Naive B cell (primary cell): ENCODE measurements at regions not wholly inside any gene's neighbourhood (a gene's known extent, or its start where the extent isn't known, plus 50 kb on each side); places are given as distances from the start of the nearest gene placed in this dataset.
A peak's percentile ranks its signal among the peaks of the same experiment; 100 is the strongest.

Experiments
- ATAC-seq, 2 donors: fragments of 150-1000 bp; cut with Tn5 transposase; 2 replicates each; pipeline ENCODE4 v1.10.0; 2021; ENCODE audit warnings: low read depth in 2 of 2, mild to moderate bottlenecking in 2 of 2, moderate library complexity in 2 of 2
- DNase-seq: peaks from one replicate; pipeline ENCODE4 v3.0.0; 2022
- H3K27ac Mint-ChIP-seq, 6 donors: one replicate each; pipeline ENCODE4 v1.8.0; 2020 to 2022; ENCODE audit warnings: mild to moderate bottlenecking in 6 of 6, mixed read lengths in 6 of 6, moderate library complexity in 5 of 6, inconsistent platforms in 2 of 6
- H3K27me3 Mint-ChIP-seq, 3 donors: one replicate each; pipeline ENCODE4 v1.8.0; 2021 to 2022; ENCODE audit warnings: mixed read lengths in 3 of 3, mild to moderate bottlenecking in 1 of 3
- H3K36me3 Mint-ChIP-seq, 2 donors: one replicate each; pipeline ENCODE4 v1.8.0; 2020 to 2022; ENCODE audit warnings: mixed read lengths in 2 of 2, inconsistent platforms in 1 of 2, mild to moderate bottlenecking in 1 of 2
- H3K4me1 Mint-ChIP-seq, 3 donors: one replicate each; pipeline ENCODE4 v1.8.0; 2020 to 2022; ENCODE audit warnings: mixed read lengths in 3 of 3, inconsistent platforms in 1 of 3, mild to moderate bottlenecking in 1 of 3, moderate library complexity in 1 of 3
- H3K4me3 Mint-ChIP-seq, 8 donors: one replicate each; pipeline ENCODE4 v1.8.0; 2020 to 2022; ENCODE audit warnings: mild to moderate bottlenecking in 8 of 8, mixed read lengths in 8 of 8, moderate library complexity in 8 of 8, inconsistent platforms in 2 of 8
- H3K9me3 Mint-ChIP-seq, 7 donors: one replicate each; pipeline ENCODE4 v1.8.0; 2020 to 2022; ENCODE audit warnings: mixed read lengths in 7 of 7, mild to moderate bottlenecking in 5 of 7, inconsistent platforms in 2 of 7, moderate library complexity in 1 of 7

DNA sequence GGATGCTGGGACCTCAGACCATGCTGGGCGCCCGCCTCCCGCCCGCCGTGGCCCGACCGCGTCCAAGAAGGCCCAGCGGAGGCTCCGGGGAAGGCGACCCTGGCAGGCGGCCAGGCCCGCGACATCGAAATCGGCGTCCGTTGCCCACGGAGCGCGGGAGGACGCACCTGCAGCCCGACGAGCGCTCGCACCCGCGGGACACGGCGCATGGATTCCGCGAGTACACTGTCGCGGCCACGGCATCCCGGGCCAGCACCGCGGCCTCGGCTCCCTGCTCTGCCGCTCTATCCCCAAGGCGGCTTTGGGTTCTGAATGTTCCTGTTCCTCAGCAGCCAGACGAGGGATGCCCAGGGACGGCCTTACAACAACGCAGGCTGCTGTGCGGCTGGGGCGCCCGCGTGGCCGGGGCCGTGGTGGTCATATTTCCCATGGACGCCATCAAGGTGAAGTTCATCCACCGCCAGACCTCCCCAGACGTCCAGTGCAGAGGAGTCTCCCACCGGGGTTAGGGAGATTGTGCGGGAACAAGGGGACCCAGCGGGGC is 67.5 kb upstream of the ZNF722 start:
- ATAC-seq (no peak), DNase-seq (no peak)
- H3K27me3 Mint-ChIP-seq, result peaks cover 0 to 7% (median 7%) of the 10 kb centered on the region in 3 donors
- H3K36me3 Mint-ChIP-seq, result peaks cover 0 to 7% of the 10 kb centered on the region in 2 donors
- no peak overlapping the region for H3K27ac Mint-ChIP-seq
- H3K4me1 Mint-ChIP-seq, result peaks cover 4 to 8% (median 7%) of the 10 kb centered on the region in 3 donors
- H3K9me3 Mint-ChIP-seq, result peaks cover 0 to 17% (median 9%) of the 10 kb centered on the region in 7 donors
- no peak overlapping the region for H3K4me3 Mint-ChIP-seq

DNA sequence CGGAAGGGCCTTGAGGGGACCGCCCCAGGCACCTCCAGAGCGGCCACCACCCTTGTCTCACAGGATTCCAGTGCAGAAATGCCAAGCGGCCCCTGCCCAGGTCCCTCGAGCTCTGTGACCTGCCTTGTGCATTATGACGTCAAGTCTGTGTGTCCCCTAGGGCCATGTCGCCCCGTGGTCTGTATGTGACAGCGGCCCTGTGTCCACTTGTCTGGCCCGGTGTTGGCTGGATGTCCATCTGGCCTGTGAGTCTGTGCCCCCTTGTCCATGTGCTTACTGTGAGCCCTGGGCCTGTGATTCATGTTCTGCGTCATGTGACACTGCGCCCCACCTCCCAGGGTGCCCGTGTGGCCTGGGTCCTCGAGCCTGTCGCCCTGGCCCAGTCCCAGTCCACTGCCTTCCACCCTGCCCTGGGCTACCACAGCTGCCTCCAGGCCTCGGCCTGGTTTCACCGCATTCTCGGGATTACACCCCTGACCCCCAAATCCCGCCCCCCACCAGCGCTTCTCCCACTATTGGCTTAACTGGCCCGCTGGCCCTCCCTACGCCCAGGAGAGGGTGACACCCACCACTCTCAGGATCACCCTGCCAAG is 66.6 kb upstream of the ZNF722 start:
- no peak for DNase-seq
- Mint-ChIP-seq H3K4me1 (no peaks in the 10 kb centered on the region), H3K36me3 (peaks cover 0 to 7% of the 10 kb centered on the region in 2 donors), H3K27ac (no peak overlapping the region), H3K4me3 (peak overlapping the region in 1 of 8 donors; percentile 33), H3K9me3 (peaks cover 0 to 24% (median 10%) of the 10 kb centered on the region in 7 donors), H3K27me3 (peaks cover 0 to 7% (median 7%) of the 10 kb centered on the region in 3 donors)
- no peak for ATAC-seq
